ENCODE measurements at regions not wholly inside any gene's neighbourhood (a gene's known extent, or its start where the extent isn't known, plus 50 kb on each side); places are given as distances from the start of the nearest gene placed in this dataset.

DNA sequence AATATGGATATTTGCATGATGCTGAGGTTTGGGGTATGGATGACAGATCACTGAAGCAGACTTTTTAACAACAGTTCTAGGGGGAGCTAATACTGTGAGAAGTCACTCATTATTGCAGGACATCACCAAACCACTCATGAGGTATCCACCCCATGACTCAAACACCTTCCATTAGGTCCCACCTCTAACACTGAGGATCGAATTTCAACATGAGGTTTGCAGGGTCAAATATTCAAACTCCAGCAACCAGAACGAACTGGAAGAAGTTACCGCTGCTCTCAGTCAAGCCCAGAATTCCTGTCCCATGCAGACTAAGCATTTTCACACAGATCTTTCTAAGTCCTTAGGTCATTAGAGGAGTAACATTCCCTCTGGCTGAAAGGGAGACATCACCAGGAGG is 758.9 kb downstream of the UQCRFS1 start:
- no peak for TF ChIP-seq CTCF (IDR thresholded peaks at IDR 0.05)
- TF ChIP-seq POLR2A (IDR thresholded peaks at IDR 0.05) = no peak
- TF ChIP-seq POLR2AphosphoS5 (IDR thresholded peaks at IDR 0.05; ENCODE audit: insufficient read depth in 1 of 2, low read depth in 1 of 2) = no peak

Data from vagina (tissue), 2 donors.